ENCODE measurements at regions not wholly inside any gene's neighbourhood (a gene's known extent, or its start where the extent isn't known, plus 50 kb on each side); places are given as distances from the start of the nearest gene placed in this dataset.

DNA sequence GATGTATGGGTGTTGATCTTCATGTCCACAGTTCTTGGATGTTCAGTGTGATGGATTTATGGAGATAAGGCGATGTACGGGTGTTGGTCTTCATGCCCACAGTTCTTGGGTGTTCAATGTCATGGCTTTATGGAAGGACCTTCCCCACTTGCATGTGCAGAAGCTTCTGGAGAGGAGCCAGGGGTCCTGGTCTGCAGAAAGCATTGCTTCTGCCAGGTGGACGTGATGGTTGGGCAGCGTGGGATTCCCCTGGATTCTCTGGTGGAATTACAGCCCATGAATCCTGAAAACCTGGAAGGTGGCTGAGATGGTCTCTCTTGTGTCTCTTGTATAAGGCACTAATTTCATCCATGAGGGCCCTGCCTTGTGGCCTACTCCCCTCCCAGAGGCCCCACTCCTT is 183.7 kb upstream of the TCERG1L start:
- DNase-seq (ENCODE audit: low read depth, low spot score), result no peak
- in situ Hi-C loops (cut with HindIII; ENCODE audit: low pct_unique_long_range_greater_than_20kb, low sequenced_read_pairs), result no loop called here

- DNase-seq (ENCODE audit: low read depth, low spot score), result no peak
- in situ Hi-C loops (cut with HindIII; ENCODE audit: low pct_unique_long_range_greater_than_20kb, low sequenced_read_pairs), result no loop called here
Measured at GRCh38 chr10:131495892-131496291, 184.4 kb upstream of the TCERG1L start.

- in situ Hi-C loops (cut with HindIII; ENCODE audit: low pct_unique_long_range_greater_than_20kb, low sequenced_read_pairs), result no loop called here
- no peak for DNase-seq (ENCODE audit: low read depth, low spot score)
Measured at GRCh38 chr10:131496351-131497052, 185.0 kb upstream of the TCERG1L start.

DNA sequence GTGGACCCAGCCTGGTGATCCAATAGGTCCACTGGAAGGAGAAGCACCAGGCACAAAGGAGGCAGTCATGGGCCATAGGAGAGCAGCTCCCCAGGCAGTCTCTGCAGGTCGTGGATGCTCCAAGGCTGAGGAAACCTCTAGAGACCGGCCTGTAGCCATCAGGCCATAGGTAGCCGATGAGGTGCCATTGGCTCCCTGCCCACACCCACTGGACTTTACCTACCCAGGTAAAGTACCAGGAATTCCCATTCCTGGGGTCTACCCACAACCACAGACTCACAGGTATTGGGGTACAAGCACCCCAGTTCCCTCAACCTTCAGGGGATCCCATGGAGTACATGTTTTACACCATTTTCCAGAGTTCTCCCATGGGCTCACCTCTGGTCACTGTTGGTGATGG is 188.0 kb upstream of the TCERG1L start:
- no peak for DNase-seq (ENCODE audit: low read depth, low spot score)
- in situ Hi-C loops (cut with HindIII; ENCODE audit: low pct_unique_long_range_greater_than_20kb, low sequenced_read_pairs), result no loop called here

DNA sequence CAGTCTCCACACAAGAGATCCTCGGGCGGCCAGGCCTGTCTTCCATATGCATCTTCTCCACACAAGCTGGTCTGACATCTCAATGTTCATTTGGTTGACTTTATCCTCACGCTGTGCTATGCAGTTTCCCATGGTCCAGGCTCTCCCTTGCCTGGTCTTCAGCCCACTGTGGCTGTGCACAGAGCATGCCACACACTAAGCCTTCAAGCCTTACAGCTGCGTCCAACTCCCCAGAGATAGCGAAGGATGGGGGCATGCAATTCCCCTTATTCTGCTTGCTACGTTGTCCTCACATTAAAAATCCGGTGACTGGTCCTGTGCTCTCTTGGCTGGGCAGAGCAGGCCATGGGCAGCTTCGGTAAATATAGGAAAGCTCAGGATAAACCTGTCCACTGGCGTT is 188.7 kb upstream of the TCERG1L start:
- in situ Hi-C loops (cut with HindIII; ENCODE audit: low pct_unique_long_range_greater_than_20kb, low sequenced_read_pairs), result no loop called here

GRCh38 chr10:131500892-131501291 is 189.4 kb upstream of the TCERG1L start:
- in situ Hi-C loops (cut with HindIII; ENCODE audit: low pct_unique_long_range_greater_than_20kb, low sequenced_read_pairs), result no loop called here
- no peak for DNase-seq (ENCODE audit: low read depth, low spot score)

More for the DNA sequence above, 188.7 kb upstream of the TCERG1L start:
- no peak for DNase-seq (ENCODE audit: low read depth, low spot score)

GRCh38 chr10:131503992-131504391 is 192.5 kb upstream of the TCERG1L start:
- in situ Hi-C loops (cut with HindIII; ENCODE audit: low pct_unique_long_range_greater_than_20kb, low sequenced_read_pairs), result no loop called here
- DNase-seq (ENCODE audit: low read depth, low spot score), result no peak

DNA sequence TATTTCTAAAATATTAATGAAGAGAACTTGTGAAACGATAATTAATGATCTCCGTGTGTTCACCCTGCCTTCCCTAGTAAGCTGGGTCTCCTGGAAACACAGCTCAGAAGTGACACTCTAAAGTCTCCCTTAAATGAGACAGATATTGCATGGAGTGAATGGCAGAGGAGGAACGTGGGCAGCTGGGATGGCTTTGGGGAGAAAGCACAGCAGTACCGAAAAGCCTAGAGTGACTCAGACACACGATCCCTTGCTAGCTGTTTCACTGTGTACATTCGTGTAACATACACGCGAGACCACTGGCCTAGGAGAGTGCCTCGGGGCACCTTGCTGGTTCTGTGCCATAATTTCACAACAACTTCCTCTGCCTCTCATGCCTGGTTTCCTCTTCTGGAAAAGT is 199.9 kb upstream of the TCERG1L start:
- DNase-seq (ENCODE audit: low read depth, low spot score), result no peak
- in situ Hi-C loops (cut with HindIII; ENCODE audit: low pct_unique_long_range_greater_than_20kb, low sequenced_read_pairs), result no loop called here

DNA sequence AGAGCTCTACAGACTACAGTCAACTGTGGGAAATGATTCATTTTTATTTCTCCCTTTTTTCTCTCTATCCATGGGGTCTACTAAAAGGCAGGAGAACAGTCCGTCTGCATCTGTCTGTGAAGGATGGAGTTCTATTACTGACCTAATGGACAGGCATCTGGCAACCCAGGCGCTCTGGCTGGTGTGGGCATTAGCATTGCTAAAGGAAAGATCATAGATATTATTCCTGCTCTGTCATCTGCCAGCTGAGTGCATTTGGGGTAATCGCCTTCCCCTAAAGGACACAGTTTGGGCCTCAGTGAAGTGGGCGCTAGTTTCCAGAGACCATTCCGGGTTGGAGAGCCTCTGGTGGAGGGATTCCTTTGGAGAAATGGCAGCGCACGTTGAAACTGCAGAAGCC is 201.3 kb upstream of the TCERG1L start:
- in situ Hi-C loops (cut with HindIII; ENCODE audit: low pct_unique_long_range_greater_than_20kb, low sequenced_read_pairs), result no loop called here
- DNase-seq (ENCODE audit: low read depth, low spot score), result no peak

- no peak for DNase-seq (ENCODE audit: low read depth, low spot score)
- in situ Hi-C loops (cut with HindIII; ENCODE audit: low pct_unique_long_range_greater_than_20kb, low sequenced_read_pairs), result no loop called here
Measured at GRCh38 chr10:131513445-131513844, 201.9 kb upstream of the TCERG1L start.

DNA sequence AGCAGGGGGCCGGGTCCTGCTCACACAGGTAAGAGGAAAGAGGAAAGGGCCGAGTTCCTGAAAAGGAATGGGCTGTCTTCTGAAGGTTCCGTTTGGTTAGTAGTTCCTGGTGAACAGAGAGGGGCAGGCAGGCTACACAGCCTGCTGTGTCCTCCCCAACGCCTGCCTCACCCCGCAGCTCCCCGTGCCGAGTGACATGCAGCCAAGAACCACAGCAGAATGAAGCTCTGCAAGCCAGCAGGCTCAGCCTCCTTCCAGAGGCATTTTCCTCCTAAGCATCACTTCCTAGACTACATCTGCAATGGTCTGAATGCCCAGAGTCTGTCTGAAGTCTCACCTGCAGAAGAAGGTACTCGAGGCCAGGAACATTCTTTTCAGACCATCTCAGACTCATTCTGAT is 202.4 kb upstream of the TCERG1L start:
- in situ Hi-C loops (cut with HindIII; ENCODE audit: low pct_unique_long_range_greater_than_20kb, low sequenced_read_pairs), result no loop called here
- DNase-seq (ENCODE audit: low read depth, low spot score), result no peak

- no peak for DNase-seq (ENCODE audit: low read depth, low spot score)
- in situ Hi-C loops (cut with HindIII; ENCODE audit: low pct_unique_long_range_greater_than_20kb, low sequenced_read_pairs), result no loop called here
Measured at GRCh38 chr10:131514454-131514853, 202.9 kb upstream of the TCERG1L start.

DNA sequence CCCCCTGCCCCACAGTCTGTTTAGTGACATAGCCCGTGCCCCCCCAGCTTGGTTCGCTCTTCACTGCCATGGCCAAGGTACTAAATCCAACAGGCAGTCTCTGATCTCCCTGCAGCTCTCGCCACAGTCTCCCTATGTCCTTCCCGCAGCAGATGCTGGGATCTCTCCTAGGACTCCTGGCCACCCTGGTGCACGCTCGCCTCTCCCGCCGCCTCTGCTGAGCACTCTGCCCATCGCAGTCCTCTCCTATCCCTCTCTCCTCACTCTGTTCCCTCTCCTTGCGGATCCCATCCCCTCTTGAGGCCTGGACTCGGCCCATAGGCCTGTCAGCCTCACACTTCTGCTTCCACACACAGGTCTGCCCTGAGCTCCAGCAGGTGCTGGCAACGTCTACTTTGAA is 204.8 kb upstream of the TCERG1L start:
- in situ Hi-C loops (cut with HindIII; ENCODE audit: low pct_unique_long_range_greater_than_20kb, low sequenced_read_pairs), result no loop called here
- no peak for DNase-seq (ENCODE audit: low read depth, low spot score)

DNA sequence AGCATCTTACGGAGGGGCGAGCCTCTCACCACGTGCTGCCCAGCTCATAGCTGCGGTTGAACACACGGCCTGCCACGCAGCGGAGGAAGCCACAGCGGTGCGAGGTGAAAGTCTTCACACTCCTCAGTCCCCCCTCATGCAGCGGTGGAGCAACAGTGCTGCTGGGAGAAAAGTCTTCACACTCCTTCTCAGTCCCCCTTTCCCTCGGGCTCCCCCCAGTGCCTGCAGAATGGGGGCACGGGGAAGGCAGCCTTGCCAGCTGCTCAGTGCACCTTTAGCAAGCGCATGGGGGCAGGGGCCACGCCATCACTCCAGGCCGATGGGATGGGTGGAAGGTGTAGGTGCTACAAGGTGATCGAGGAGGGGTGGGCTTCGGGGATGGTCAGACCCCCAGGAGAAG is 206.3 kb upstream of the TCERG1L start:
- no peak for DNase-seq (ENCODE audit: low read depth, low spot score)
- in situ Hi-C loops (cut with HindIII; ENCODE audit: low pct_unique_long_range_greater_than_20kb, low sequenced_read_pairs), result no loop called here

- DNase-seq (ENCODE audit: low read depth, low spot score), result no peak
- in situ Hi-C loops (cut with HindIII; ENCODE audit: low pct_unique_long_range_greater_than_20kb, low sequenced_read_pairs), result no loop called here
Measured at GRCh38 chr10:131519723-131520605, 208.4 kb upstream of the TCERG1L start.

GRCh38 chr10:131531265-131532190 is 220.0 kb upstream of the TCERG1L start:
- in situ Hi-C loops (cut with HindIII; ENCODE audit: low pct_unique_long_range_greater_than_20kb, low sequenced_read_pairs), result no loop called here
- no peak for DNase-seq (ENCODE audit: low read depth, low spot score)

GRCh38 chr10:131532291-131532690 is 220.8 kb upstream of the TCERG1L start:
- DNase-seq (ENCODE audit: low read depth, low spot score), result no peak
- in situ Hi-C loops (cut with HindIII; ENCODE audit: low pct_unique_long_range_greater_than_20kb, low sequenced_read_pairs), result no loop called here

- in situ Hi-C loops (cut with HindIII; ENCODE audit: low pct_unique_long_range_greater_than_20kb, low sequenced_read_pairs), result no loop called here
- DNase-seq (ENCODE audit: low read depth, low spot score), result no peak
Measured at GRCh38 chr10:131532745-131533341, 221.3 kb upstream of the TCERG1L start.
